ENCODE measurements at regions not wholly inside any gene's neighbourhood (a gene's known extent, or its start where the extent isn't known, plus 50 kb on each side); places are given as distances from the start of the nearest gene placed in this dataset.

GRCh38 chr9:75672478-75672877, 218.0 kb upstream of the PCSK5 start:
- ATAC-seq: no peak
- POLR2A ChIA-PET: no interaction called here
- H3K4me3 ChIP-seq (ENCODE audit: low read depth in 2 of 2, low read length in 2 of 2): no peak overlapping the region
- DNase-seq (ENCODE audit: low read depth, low spot score): no peak
- no peaks in the 10 kb centered on the region for H3K4me1 ChIP-seq (ENCODE audit: control insufficient read depth, insufficient read depth, low read length)
- in situ Hi-C loops (cut with HindIII; ENCODE audit: low pct_unique_long_range_greater_than_20kb, low sequenced_read_pairs) (no loop called here), intact Hi-C loops (cut with micrococcal nuclease; ENCODE audit: unreplicated experiment) (no loop called here)
- no peak for TF ChIP-seq POLR2AphosphoS5 (IDR thresholded peaks at IDR 0.05; ENCODE audit: low read depth, low read length)
- no peak for TF ChIP-seq TCF7L2 (IDR thresholded peaks at IDR 0.05; ENCODE audit: low read depth, low read length)
- no peak for TF ChIP-seq CTCF (IDR thresholded peaks at IDR 0.05)
- TF ChIP-seq REST (IDR thresholded peaks at IDR 0.05; ENCODE audit: insufficient read depth in 1 of 2, low read depth in 2 of 2, low read length in 1 of 2): no peak
- TF ChIP-seq SIN3A (IDR thresholded peaks at IDR 0.05; ENCODE audit: borderline replicate concordance, insufficient read depth, low read depth, low read length): no peak
- no peaks in the 10 kb centered on the region for H3K9me3 ChIP-seq (ENCODE audit: control insufficient read depth, insufficient read depth, low read depth, low read length)
- no peaks in the 10 kb centered on the region for H3K27me3 ChIP-seq (ENCODE audit: control insufficient read depth, insufficient read depth, low read length)
- no TSS peak for BruUV-seq (replicated peaks)
- CTCF ChIA-PET: no interaction called here
- no peak overlapping the region for H3K27ac ChIP-seq (ENCODE audit: low read length)
- no peaks in the 10 kb centered on the region for H3K36me3 ChIP-seq (ENCODE audit: control insufficient read depth, insufficient read depth, low read length)

- CTCF ChIA-PET: no interaction called here
- Histone ChIP-seq H3K4me3 (ENCODE audit: low read depth in 2 of 2, low read length in 2 of 2) (no peak overlapping the region), H3K9me3 (ENCODE audit: control insufficient read depth, insufficient read depth, low read depth, low read length) (no peaks in the 10 kb centered on the region), H3K27me3 (ENCODE audit: control insufficient read depth, insufficient read depth, low read length) (no peaks in the 10 kb centered on the region), H3K4me1 (ENCODE audit: control insufficient read depth, insufficient read depth, low read length) (no peaks in the 10 kb centered on the region), H3K36me3 (ENCODE audit: control insufficient read depth, insufficient read depth, low read length) (no peaks in the 10 kb centered on the region), H3K27ac (ENCODE audit: low read length) (no peak overlapping the region)
- POLR2A ChIA-PET: no interaction called here
- intact Hi-C loops (cut with micrococcal nuclease; ENCODE audit: unreplicated experiment) (no loop called here), in situ Hi-C loops (cut with HindIII; ENCODE audit: low pct_unique_long_range_greater_than_20kb, low sequenced_read_pairs) (no loop called here)
- no peak for DNase-seq (ENCODE audit: low read depth, low spot score)
- TF ChIP-seq POLR2AphosphoS5 (IDR thresholded peaks at IDR 0.05; ENCODE audit: low read depth, low read length) (no peak), SIN3A (IDR thresholded peaks at IDR 0.05; ENCODE audit: borderline replicate concordance, insufficient read depth, low read depth, low read length) (no peak), CTCF (IDR thresholded peaks at IDR 0.05) (no peak), REST (IDR thresholded peaks at IDR 0.05; ENCODE audit: insufficient read depth in 1 of 2, low read depth in 2 of 2, low read length in 1 of 2) (no peak), TCF7L2 (IDR thresholded peaks at IDR 0.05; ENCODE audit: low read depth, low read length) (no peak)
- ATAC-seq: no peak
- no TSS peak for BruUV-seq (replicated peaks)
Observed at GRCh38 chr9:75683591-75683990, 206.9 kb upstream of the PCSK5 start.
